ENCODE measurements at regions not wholly inside any gene's neighbourhood (a gene's known extent, or its start where the extent isn't known, plus 50 kb on each side); places are given as distances from the start of the nearest gene placed in this dataset.
A peak's percentile ranks its signal among the peaks of the same experiment; 100 is the strongest.

GRCh38 chr11:15547685-15548084, 433.0 kb downstream of the INSC start:
- H3K4me3 ChIP-seq = no peak overlapping the region
- Mint-ChIP-seq H3K4me3 (no peak overlapping the region), H3K4me1 (peaks cover 29% of the 10 kb centered on the region), H3K36me3 (ENCODE audit: low read depth) (no peaks in the 10 kb centered on the region; the same call in 1 of the 3 replicates), H3K9me3 (no peaks in the 10 kb centered on the region), H3K27ac (no peak overlapping the region), H3K27me3 (ENCODE audit: insufficient read depth, low read depth, poor library complexity) (peaks cover 2% of the 10 kb centered on the region)
- no peaks in the 10 kb centered on the region for H3K9me2 ChIP-seq (ENCODE audit: insufficient read depth)
- H3K36me3 ChIP-seq (ENCODE audit: insufficient read depth) = no peaks in the 10 kb centered on the region
- no peak overlapping the region for H3K4me2 ChIP-seq
- H3K4me1 ChIP-seq (ENCODE audit: insufficient read depth) = peaks cover 18% of the 10 kb centered on the region; the same call in 1 of the 2 replicates
- peak overlapping the region; percentile 3; the same call in 1 of the 2 replicates for H2AFZ ChIP-seq
- DNase-seq (ENCODE audit: low spot score) = peak; percentile 53
- no peaks in the 10 kb centered on the region for H4K20me1 ChIP-seq (replicated peaks; ENCODE audit: insufficient read depth)
- no peaks in the 10 kb centered on the region for H3K79me2 ChIP-seq (replicated peaks; ENCODE audit: insufficient read depth)
- H3K27me3 ChIP-seq (ENCODE audit: insufficient read depth) = no peaks in the 10 kb centered on the region
- peak; percentile 66 for ATAC-seq
- H3K27ac ChIP-seq (ENCODE audit: low read depth) = peak overlapping the region; percentile 27; the same call in 1 of the 2 replicates
- TF ChIP-seq ZNF331 (CRISPR knock-in tag; IDR thresholded peaks at IDR 0.05; ENCODE audit: low read depth) = no peak
- no peaks in the 10 kb centered on the region for H3F3A ChIP-seq (replicated peaks; ENCODE audit: low read depth)

- H3K4me1 ChIP-seq (ENCODE audit: insufficient read depth) = peaks cover 37% of the 10 kb centered on the region; the same call in 1 of the 2 replicates
- H3K9me3 Mint-ChIP-seq = peaks cover 8% of the 10 kb centered on the region; the same call in 1 of the 3 replicates
- peaks cover 55% of the 10 kb centered on the region for H3K4me1 Mint-ChIP-seq
- TF ChIP-seq ZNF462 (CRISPR knock-in tag; IDR thresholded peaks at IDR 0.05) (peak; percentile 99), ZNF114 (CRISPR knock-in tag; IDR thresholded peaks at IDR 0.05) (0 out of 2 replicates have a peak, but pooled peaks have one; percentile 16), CREB1 (CRISPR knock-in tag; IDR thresholded peaks at IDR 0.05; ENCODE audit: low read depth) (peak; percentile 10; the same call in 1 of the 2 replicates), ETS1 (IDR thresholded peaks at IDR 0.05) (no peak)
- H3K27me3 ChIP-seq (ENCODE audit: insufficient read depth) = no peaks in the 10 kb centered on the region
- no peaks in the 10 kb centered on the region for H3K36me3 ChIP-seq (ENCODE audit: insufficient read depth)
- peak overlapping the region; percentile 56 for H3K27ac Mint-ChIP-seq
- no peak overlapping the region for H2AFZ ChIP-seq
- peak overlapping the region; percentile 55 for H3K4me2 ChIP-seq
- DNase-seq (ENCODE audit: low spot score) (peak; percentile 75), ATAC-seq (peak; percentile 95)
- no peaks in the 10 kb centered on the region for H4K20me1 ChIP-seq (replicated peaks; ENCODE audit: insufficient read depth)
- no peaks in the 10 kb centered on the region; the same call in 1 of the 2 replicates for H3K79me2 ChIP-seq (replicated peaks; ENCODE audit: insufficient read depth)
- peaks cover 8% of the 10 kb centered on the region; the same call in 2 of the 3 replicates for H3K36me3 Mint-ChIP-seq (ENCODE audit: low read depth)
- H3K27me3 Mint-ChIP-seq (ENCODE audit: insufficient read depth, low read depth, poor library complexity) = peaks cover 2% of the 10 kb centered on the region
- peak overlapping the region; percentile 56 for H3K4me3 Mint-ChIP-seq
- H3K4me3 ChIP-seq = peak overlapping the region; percentile 33
- no peaks in the 10 kb centered on the region for H3F3A ChIP-seq (replicated peaks; ENCODE audit: low read depth)
- peak overlapping the region; percentile 78 for H3K27ac ChIP-seq (ENCODE audit: low read depth)
- no peaks in the 10 kb centered on the region for H3K9me2 ChIP-seq (ENCODE audit: insufficient read depth)
Measured at GRCh38 chr11:15551901-15552851, 437.5 kb downstream of the INSC start.
